GM12865 (cell line): ENCODE measurements at regions not wholly inside any gene's neighbourhood (a gene's known extent, or its start where the extent isn't known, plus 50 kb on each side); places are given as distances from the start of the nearest gene placed in this dataset.
"Not testable (repeated sequence)": the region's sequence is repeated elsewhere in the genome, so short reads cannot be mapped to it uniquely, and the experiment has no call there.

Source experiments
- DNase-seq: peaks from one replicate; pipeline ENCODE4 v3.0.0; 2010; ENCODE audit warnings: low read depth
- H3K4me3 ChIP-seq: 2 replicates; pipeline ENCODE4 v1.5.1; 2011; ENCODE audit warnings: mild to moderate bottlenecking, low read depth, low read length, control low read depth
- TF ChIP-seq, protein P1 (sequence below): IDR thresholded peaks from 2 replicates; pipeline ENCODE4 v1.5.1; 2011; ENCODE audit warnings: low read length, control low read depth, low read depth, inconsistent platforms; ENCODE audit not compliant: insufficient read depth; ENCODE audit errors: missing control alignments

DNA sequence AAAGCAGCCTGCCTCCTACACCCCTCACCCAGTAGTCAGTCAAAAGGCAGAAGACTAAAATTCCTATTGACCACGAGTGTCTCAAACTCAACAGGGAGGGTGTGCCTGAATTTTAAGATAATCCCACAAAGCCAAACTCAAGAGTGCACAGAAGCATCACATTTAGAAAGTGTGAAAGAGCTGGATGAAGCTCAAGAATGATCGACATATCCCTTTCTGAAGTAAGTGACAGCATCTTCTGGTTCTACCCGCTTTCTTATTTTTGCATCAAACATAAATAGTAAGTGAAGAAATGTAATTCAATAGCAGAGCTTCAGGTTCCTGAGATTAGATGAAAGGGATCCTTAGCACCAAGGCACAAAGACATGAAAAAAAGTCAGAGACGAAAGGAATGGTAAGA is 64.5 kb upstream of the BACH2 start:
- TF ChIP-seq, protein P1, sequence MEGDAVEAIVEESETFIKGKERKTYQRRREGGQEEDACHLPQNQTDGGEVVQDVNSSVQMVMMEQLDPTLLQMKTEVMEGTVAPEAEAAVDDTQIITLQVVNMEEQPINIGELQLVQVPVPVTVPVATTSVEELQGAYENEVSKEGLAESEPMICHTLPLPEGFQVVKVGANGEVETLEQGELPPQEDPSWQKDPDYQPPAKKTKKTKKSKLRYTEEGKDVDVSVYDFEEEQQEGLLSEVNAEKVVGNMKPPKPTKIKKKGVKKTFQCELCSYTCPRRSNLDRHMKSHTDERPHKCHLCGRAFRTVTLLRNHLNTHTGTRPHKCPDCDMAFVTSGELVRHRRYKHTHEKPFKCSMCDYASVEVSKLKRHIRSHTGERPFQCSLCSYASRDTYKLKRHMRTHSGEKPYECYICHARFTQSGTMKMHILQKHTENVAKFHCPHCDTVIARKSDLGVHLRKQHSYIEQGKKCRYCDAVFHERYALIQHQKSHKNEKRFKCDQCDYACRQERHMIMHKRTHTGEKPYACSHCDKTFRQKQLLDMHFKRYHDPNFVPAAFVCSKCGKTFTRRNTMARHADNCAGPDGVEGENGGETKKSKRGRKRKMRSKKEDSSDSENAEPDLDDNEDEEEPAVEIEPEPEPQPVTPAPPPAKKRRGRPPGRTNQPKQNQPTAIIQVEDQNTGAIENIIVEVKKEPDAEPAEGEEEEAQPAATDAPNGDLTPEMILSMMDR = no peak
- no peak overlapping the region for H3K4me3 ChIP-seq
- no peak for DNase-seq

DNA sequence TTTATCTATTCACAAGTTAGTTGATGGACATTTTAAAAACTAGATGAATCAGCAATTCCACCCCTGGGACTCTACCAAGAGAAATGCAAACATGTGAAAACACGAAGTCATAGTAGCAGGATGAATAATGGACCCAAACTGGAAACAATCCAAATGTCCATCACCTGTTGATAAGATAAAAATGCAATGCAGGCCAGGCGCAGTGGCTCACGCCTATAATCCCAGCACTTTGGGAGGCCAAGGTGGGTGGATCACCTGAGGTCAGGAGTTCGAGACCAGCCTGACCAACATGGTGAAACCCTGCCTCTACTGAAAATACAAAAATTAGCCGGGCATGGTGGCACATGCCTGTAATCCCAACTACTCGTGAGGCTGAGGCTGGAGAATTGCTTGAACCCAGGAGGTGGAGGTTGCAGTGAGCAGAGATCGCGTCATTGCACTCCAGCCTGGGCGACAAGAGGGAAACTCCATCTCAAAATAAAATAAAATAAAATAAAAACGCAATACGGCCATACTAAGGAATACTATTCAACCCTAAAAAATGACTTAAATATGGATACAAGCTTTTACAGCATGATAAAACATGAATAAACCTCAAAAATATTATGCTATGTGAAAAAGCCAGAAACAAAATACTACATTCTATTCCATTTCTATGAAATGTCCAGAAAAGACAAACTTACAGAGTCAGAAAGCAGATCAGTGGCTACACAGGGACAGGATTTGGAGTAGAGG is 61.6 kb upstream of the BACH2 start:
- not testable (repeated sequence) for DNase-seq, H3K4me3 ChIP-seq

DNA sequence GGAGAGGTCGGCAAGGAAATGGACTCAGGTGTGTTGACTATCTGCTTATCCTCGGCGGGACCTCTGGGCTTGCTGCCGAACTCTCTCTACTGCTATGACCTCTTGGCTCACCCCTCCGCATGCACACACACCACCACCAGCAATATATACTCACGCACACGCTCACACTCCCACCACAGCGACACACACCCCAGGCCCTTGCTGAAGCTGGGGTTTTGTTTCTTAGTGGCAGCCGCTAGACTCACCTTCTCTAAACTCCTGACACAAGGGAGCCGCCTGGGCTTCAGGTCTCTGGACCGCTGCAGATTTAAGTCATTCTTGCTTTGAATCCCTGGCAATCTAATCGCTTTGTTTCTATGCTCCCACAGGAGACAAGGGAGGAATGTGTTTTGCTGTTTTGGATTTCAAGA is 59.4 kb upstream of the BACH2 start:
- H3K4me3 ChIP-seq = no peak overlapping the region
- DNase-seq = no peak
- TF ChIP-seq, protein P1 = no peak

DNA sequence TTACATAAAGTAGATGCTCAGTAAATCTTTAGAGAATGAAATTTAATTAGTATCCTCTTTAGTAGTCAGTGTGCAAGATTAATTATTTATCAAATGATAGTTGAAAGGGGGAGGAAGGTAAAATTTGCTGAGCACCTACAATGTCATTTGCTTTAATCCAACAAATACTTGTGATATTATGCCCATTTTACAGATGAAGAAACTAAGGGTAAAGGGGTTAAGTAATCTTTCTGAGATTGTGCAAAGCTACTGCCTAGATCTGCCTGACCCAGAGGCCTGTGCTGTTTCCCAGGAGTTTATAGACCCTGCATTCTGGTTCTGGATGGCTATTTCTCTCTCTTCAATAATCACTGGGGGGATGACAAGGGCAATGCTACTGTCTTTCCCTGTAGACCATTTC is 58.3 kb upstream of the BACH2 start:
- TF ChIP-seq, protein P1 = no peak
- no peak for DNase-seq
- no peak overlapping the region for H3K4me3 ChIP-seq

DNA sequence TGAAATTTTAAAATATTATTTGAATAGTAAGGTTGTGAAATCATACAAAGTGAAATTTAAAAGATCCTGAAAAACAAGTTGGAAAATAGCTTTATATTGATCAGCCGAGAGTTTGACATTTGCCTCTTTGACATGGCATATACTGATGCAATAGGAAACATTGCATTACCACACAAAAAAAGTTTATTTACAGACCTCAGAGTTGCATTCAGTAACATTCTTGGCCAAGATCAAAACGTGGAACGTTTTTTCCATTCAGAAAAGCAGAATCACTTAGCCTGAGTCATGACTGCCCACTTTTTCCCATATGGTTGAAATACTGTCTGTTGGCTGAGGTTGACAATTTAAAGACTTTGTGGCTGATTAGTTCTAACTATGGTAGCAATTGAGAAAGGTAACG is 55.1 kb upstream of the BACH2 start:
- H3K4me3 ChIP-seq = no peak overlapping the region
- no peak for DNase-seq
- TF ChIP-seq, protein P1 = no peak

DNA sequence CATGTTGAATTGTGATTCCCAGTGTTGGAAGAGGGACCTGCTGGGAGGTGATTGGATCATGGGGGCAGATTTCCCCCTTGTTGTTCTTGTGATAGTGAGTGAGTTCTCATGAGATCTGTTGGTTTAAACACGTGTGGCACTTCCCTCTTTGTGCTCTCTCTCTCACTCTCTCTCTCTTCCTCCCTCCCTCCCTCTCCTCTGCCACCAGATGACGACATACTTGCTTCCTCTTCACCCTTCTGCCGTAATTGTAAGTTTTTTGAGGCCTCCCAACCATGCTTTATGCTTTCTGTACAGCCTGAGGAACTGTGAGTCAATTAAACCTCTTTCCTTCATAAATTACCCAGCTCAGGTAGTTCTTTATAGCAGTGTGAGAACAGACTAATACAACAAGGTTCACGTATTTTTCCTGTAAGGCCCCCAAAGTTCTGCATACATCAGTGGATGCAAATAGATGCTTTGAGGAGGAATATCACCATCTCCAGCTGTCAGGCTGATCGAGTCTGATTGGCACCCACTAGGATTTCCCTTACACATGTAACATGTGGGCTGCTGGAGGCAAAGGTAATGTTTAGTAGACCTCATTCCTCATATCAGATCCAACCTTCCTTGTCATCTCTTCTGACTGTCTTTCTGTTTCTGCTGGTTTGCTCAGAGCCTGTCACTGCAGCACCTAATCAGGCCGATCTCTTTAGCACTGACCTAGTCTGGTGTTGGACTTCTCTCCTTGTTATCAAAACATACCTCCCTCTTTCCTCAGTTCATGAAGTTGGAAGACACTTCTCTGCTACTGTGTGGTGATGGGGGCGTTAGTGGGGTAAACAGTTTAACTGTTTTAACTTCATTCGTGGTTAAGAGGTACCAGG is 54.3 kb upstream of the BACH2 start:
- TF ChIP-seq, protein P1 = no peak
- H3K4me3 ChIP-seq = no peak overlapping the region
- DNase-seq = no peak

DNA sequence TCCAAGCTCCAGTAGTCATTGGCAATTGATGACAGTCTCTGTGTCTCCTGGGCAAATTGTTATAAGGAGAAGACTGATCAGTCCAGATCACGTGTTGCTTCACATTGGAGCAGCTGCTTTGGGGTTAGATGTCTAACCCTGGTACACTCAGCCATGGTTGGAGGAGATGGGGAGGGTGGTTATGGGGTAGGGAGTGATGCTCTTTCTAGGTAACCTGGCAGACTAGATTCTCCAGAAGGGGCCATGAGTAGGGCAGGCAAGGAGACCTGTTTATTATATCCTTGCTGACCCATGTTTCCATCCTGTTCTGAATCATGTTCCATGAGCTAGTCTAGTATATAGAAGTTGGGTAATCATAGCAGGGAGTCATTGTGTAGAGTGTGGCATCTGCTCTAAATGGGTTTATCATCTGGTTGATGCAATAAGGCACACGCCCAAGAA is 50.8 kb upstream of the BACH2 start:
- no peak for DNase-seq
- TF ChIP-seq, protein P1 = no peak
- H3K4me3 ChIP-seq = no peak overlapping the region
